ENCODE measurements at regions not wholly inside any gene's neighbourhood (a gene's known extent, or its start where the extent isn't known, plus 50 kb on each side); places are given as distances from the start of the nearest gene placed in this dataset.

DNA sequence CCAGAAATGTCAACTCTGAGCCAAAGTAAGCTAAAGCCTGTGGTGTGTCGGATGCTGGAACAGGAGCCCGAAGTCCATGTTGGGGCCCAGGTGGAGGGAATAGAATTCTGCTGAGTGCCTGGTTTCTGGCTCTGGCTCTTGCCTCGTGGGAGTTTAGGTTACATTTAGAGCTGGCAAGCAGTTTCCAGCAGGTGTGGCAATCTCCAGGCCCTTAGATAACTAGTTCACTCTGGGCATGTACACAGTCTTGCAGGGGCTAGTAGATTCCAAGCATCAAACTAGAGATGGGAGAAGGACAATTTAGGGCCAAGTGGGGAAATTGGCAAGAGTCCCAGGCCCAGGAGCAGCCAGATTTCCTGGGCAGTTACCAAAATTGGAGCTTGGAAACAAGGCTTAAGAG is 56.3 kb upstream of the STOX2 start:
- intact Hi-C loops (cut with micrococcal nuclease; ENCODE audit: unreplicated experiment), result no loop called here
- TF ChIP-seq, protein P1, sequence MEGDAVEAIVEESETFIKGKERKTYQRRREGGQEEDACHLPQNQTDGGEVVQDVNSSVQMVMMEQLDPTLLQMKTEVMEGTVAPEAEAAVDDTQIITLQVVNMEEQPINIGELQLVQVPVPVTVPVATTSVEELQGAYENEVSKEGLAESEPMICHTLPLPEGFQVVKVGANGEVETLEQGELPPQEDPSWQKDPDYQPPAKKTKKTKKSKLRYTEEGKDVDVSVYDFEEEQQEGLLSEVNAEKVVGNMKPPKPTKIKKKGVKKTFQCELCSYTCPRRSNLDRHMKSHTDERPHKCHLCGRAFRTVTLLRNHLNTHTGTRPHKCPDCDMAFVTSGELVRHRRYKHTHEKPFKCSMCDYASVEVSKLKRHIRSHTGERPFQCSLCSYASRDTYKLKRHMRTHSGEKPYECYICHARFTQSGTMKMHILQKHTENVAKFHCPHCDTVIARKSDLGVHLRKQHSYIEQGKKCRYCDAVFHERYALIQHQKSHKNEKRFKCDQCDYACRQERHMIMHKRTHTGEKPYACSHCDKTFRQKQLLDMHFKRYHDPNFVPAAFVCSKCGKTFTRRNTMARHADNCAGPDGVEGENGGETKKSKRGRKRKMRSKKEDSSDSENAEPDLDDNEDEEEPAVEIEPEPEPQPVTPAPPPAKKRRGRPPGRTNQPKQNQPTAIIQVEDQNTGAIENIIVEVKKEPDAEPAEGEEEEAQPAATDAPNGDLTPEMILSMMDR (conservative IDR thresholded peaks at IDR 0.05), result no peak
- no peak for TF ChIP-seq EZH2 (IDR thresholded peaks at IDR 0.05; ENCODE audit: low read depth)
- POLR2A ChIA-PET (ENCODE audit: unreplicated experiment), result no interaction called here
- Histone ChIP-seq H4K20me1 (ENCODE audit: insufficient read depth) (no peaks in the 10 kb centered on the region), H3K36me3 (ENCODE audit: low read depth) (no peaks in the 10 kb centered on the region), H3K79me2 (ENCODE audit: low read depth) (no peaks in the 10 kb centered on the region), H3K27me3 (ENCODE audit: insufficient read depth, low read depth) (no peaks in the 10 kb centered on the region), H2AFZ (no peak overlapping the region), H3K4me2 (no peak overlapping the region), H3K9me3 (ENCODE audit: insufficient read depth, low read depth) (no peaks in the 10 kb centered on the region), H3K4me3 (no peak overlapping the region), H3K4me1 (replicated peaks; ENCODE audit: insufficient read depth) (no peaks in the 10 kb centered on the region), H3K27ac (no peak overlapping the region), H3F3A (ENCODE audit: insufficient read depth, low read depth) (no peaks in the 10 kb centered on the region), H3K9me2 (ENCODE audit: insufficient read depth) (no peaks in the 10 kb centered on the region)
- BruUV-seq (replicated peaks), result no TSS peak
- DNase-seq, result no peak
- CTCF ChIA-PET, result no interaction called here

DNA sequence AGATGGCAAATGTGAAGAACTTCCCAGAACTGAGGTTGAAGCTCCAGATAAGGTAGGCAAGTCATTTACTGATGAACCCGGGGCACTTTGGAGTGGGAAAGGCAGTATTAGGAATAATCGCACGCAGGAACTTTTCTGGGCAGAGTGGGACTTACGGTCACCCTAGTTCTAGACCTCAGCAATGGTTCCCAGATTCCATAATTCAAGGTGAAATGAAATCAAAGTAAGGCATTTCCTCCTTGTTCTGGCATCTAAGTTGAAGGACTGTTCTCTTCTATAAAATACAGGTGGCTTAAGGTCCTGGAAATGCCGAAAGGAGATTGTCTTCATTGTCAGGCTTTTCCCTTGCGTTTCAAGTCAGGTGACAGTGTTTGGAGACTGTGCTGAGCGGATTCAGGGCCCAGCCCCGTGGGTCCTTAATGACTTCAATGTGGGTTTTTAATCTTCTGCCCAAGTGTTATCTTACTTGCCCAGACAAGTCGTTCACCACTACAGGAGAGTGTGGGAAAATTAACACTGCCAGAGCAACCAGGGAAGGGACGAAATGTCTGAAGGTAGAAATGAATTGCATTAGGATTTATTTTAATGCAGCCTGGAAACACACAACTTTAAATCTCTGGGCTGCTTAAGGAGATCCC is 52.1 kb upstream of the STOX2 start:
- H3K9me2 ChIP-seq (ENCODE audit: insufficient read depth), result no peaks in the 10 kb centered on the region
- no peaks in the 10 kb centered on the region for H3K4me1 ChIP-seq (replicated peaks; ENCODE audit: insufficient read depth)
- no peak overlapping the region for H3K4me2 ChIP-seq
- H4K20me1 ChIP-seq (ENCODE audit: insufficient read depth), result no peaks in the 10 kb centered on the region
- H2AFZ ChIP-seq, result no peak overlapping the region
- TF ChIP-seq, protein P1 (conservative IDR thresholded peaks at IDR 0.05), result no peak
- TF ChIP-seq EZH2 (IDR thresholded peaks at IDR 0.05; ENCODE audit: low read depth), result no peak
- DNase-seq, result no peak
- no peaks in the 10 kb centered on the region for H3K9me3 ChIP-seq (ENCODE audit: insufficient read depth, low read depth)
- no peaks in the 10 kb centered on the region for H3F3A ChIP-seq (ENCODE audit: insufficient read depth, low read depth)
- no peaks in the 10 kb centered on the region for H3K36me3 ChIP-seq (ENCODE audit: low read depth)
- POLR2A ChIA-PET (ENCODE audit: unreplicated experiment), result no interaction called here
- intact Hi-C loops (cut with micrococcal nuclease; ENCODE audit: unreplicated experiment), result no loop called here
- no TSS peak for BruUV-seq (replicated peaks)
- no peak overlapping the region for H3K4me3 ChIP-seq
- H3K79me2 ChIP-seq (ENCODE audit: low read depth), result no peaks in the 10 kb centered on the region
- H3K27ac ChIP-seq, result no peak overlapping the region
- no peaks in the 10 kb centered on the region for H3K27me3 ChIP-seq (ENCODE audit: insufficient read depth, low read depth)
- CTCF ChIA-PET, result no interaction called here

DNA sequence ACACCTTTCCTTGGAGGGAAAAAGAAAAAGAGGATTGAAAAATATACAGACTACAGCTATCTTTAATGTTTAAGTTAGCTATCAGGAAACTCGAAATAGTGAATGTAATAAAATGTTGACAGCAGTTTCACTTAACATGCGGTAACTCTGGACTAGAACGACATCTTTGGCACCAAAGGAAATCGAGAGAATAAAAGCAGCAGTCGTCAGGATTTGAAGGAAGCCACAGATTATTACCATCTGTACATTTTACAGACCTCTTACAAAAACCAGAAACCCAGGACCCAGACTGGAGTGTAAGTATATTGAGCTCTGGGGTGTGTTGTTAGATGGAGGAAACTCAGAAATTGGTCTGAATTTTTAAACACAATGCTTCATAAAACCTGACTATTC is 51.6 kb upstream of the STOX2 start:
- no peaks in the 10 kb centered on the region for H3K27me3 ChIP-seq (ENCODE audit: insufficient read depth, low read depth)
- intact Hi-C loops (cut with micrococcal nuclease; ENCODE audit: unreplicated experiment), result no loop called here
- no peak overlapping the region for H3K4me2 ChIP-seq
- ChIA-PET POLR2A (ENCODE audit: unreplicated experiment) (no interaction called here), CTCF (no interaction called here)
- no peaks in the 10 kb centered on the region for H3K79me2 ChIP-seq (ENCODE audit: low read depth)
- DNase-seq, result no peak
- H3K9me2 ChIP-seq (ENCODE audit: insufficient read depth), result no peaks in the 10 kb centered on the region
- no peaks in the 10 kb centered on the region for H3K9me3 ChIP-seq (ENCODE audit: insufficient read depth, low read depth)
- no peak for TF ChIP-seq EZH2 (IDR thresholded peaks at IDR 0.05; ENCODE audit: low read depth)
- TF ChIP-seq, protein P1 (conservative IDR thresholded peaks at IDR 0.05), result no peak
- no peaks in the 10 kb centered on the region for H4K20me1 ChIP-seq (ENCODE audit: insufficient read depth)
- H3K36me3 ChIP-seq (ENCODE audit: low read depth), result no peaks in the 10 kb centered on the region
- BruUV-seq (replicated peaks), result no TSS peak
- no peaks in the 10 kb centered on the region for H3K4me1 ChIP-seq (replicated peaks; ENCODE audit: insufficient read depth)
- no peaks in the 10 kb centered on the region for H3F3A ChIP-seq (ENCODE audit: insufficient read depth, low read depth)
- H3K4me3 ChIP-seq, result no peak overlapping the region
- H2AFZ ChIP-seq, result no peak overlapping the region
- no peak overlapping the region for H3K27ac ChIP-seq

Data from PC-9 (cell line).